ENCODE measurements at regions not wholly inside any gene's neighbourhood (a gene's known extent, or its start where the extent isn't known, plus 50 kb on each side); places are given as distances from the start of the nearest gene placed in this dataset.
A peak's percentile ranks its signal among the peaks of the same experiment; 100 is the strongest.

DNA sequence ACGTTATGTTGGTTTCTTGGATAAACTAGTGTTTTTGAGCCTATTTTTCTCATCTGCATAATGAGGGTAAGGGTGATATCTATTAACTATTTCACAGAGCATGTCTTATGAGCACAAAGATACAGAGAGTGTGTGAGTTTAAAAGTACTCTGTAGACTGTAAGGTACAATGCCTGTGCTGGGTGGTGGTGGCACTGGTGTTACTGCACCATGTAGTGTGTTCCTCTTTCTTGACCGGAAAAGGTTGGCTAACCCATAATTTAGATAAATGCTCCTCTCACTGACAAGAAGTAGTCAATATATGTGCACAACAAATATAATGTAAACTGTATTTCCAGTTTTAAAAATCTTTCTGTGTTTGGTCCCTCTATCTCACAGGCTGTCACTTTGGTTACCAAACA is 116.2 kb upstream of the MMS22L start:
- Histone ChIP-seq H3K27ac (ENCODE audit: low read depth, low read length) (no peak overlapping the region), H3K9ac (ENCODE audit: low read length) (no peak overlapping the region), H3K4me1 (ENCODE audit: insufficient read depth, low read length) (no peaks in the 10 kb centered on the region), H3K36me3 (ENCODE audit: insufficient read depth, low read length) (no peaks in the 10 kb centered on the region), H4K20me1 (ENCODE audit: insufficient read depth, low read length) (no peaks in the 10 kb centered on the region), H3K27me3 (ENCODE audit: insufficient read depth, low read length) (no peaks in the 10 kb centered on the region), H3K4me2 (ENCODE audit: low read length) (no peak overlapping the region), H3K79me2 (ENCODE audit: insufficient read depth, low read length) (no peaks in the 10 kb centered on the region), H3K9me3 (ENCODE audit: insufficient read depth, low read depth, low read length) (no peaks in the 10 kb centered on the region), H2AFZ (ENCODE audit: low read depth, low read length) (no peak overlapping the region), H3K4me3 (ENCODE audit: insufficient read depth, low read depth, low read length) (no peak overlapping the region)
- peaks cover 4% of the 10 kb centered on the region for H3K9me3 Mint-ChIP-seq (ENCODE audit: unreplicated experiment)
- H3K27me3 Mint-ChIP-seq (ENCODE audit: low read depth, unreplicated experiment) = no peaks in the 10 kb centered on the region
- no peak for FAIRE-seq
- no peak for DNase-seq (ENCODE audit: low read depth)
- TF ChIP-seq, protein P1, sequence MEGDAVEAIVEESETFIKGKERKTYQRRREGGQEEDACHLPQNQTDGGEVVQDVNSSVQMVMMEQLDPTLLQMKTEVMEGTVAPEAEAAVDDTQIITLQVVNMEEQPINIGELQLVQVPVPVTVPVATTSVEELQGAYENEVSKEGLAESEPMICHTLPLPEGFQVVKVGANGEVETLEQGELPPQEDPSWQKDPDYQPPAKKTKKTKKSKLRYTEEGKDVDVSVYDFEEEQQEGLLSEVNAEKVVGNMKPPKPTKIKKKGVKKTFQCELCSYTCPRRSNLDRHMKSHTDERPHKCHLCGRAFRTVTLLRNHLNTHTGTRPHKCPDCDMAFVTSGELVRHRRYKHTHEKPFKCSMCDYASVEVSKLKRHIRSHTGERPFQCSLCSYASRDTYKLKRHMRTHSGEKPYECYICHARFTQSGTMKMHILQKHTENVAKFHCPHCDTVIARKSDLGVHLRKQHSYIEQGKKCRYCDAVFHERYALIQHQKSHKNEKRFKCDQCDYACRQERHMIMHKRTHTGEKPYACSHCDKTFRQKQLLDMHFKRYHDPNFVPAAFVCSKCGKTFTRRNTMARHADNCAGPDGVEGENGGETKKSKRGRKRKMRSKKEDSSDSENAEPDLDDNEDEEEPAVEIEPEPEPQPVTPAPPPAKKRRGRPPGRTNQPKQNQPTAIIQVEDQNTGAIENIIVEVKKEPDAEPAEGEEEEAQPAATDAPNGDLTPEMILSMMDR (IDR thresholded peaks at IDR 0.05; ENCODE audit: insufficient read depth, low read depth, low read length) = no peak
- no peak for TF ChIP-seq EZH2 (IDR thresholded peaks at IDR 0.05; ENCODE audit: insufficient read depth, low read length)
- no peaks in the 10 kb centered on the region for H3K4me1 Mint-ChIP-seq (ENCODE audit: low read depth, unreplicated experiment)
- no peak overlapping the region for H3K27ac Mint-ChIP-seq (ENCODE audit: unreplicated experiment)
- no peaks in the 10 kb centered on the region for H3K36me3 Mint-ChIP-seq (ENCODE audit: low read depth, unreplicated experiment)
- no peak overlapping the region for H3K4me3 Mint-ChIP-seq (ENCODE audit: unreplicated experiment)

DNA sequence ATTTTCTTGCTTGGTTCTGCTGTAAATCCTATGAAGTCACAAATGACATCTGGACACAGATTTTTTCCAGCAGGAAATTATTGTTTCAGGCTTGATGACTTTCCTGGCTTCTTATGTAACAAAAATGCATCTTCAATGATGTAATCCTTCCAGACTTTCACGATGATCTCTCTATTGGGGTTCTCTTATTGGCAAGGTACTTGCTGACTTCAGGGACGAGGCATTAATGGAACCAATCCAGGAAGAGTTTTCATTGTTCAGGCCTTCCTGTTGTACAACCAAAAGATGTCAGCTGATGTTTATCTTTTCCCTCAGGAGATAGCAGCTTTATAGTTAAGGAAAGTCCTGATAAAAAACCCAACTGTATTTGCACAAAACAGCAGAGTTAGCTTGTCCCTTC is 118.5 kb upstream of the MMS22L start:
- Histone ChIP-seq H3K4me2 (ENCODE audit: low read length) (no peak overlapping the region), H3K4me3 (ENCODE audit: insufficient read depth, low read depth, low read length) (no peak overlapping the region), H4K20me1 (ENCODE audit: insufficient read depth, low read length) (no peaks in the 10 kb centered on the region), H3K27me3 (ENCODE audit: insufficient read depth, low read length) (no peaks in the 10 kb centered on the region), H3K9me3 (ENCODE audit: insufficient read depth, low read depth, low read length) (no peaks in the 10 kb centered on the region), H3K9ac (ENCODE audit: low read length) (no peak overlapping the region), H3K4me1 (ENCODE audit: insufficient read depth, low read length) (no peaks in the 10 kb centered on the region), H3K27ac (ENCODE audit: low read depth, low read length) (no peak overlapping the region), H2AFZ (ENCODE audit: low read depth, low read length) (no peak overlapping the region), H3K36me3 (ENCODE audit: insufficient read depth, low read length) (no peaks in the 10 kb centered on the region), H3K79me2 (ENCODE audit: insufficient read depth, low read length) (no peaks in the 10 kb centered on the region)
- no peak for FAIRE-seq
- DNase-seq (ENCODE audit: low read depth) = peak; percentile 84
- TF ChIP-seq EZH2 (IDR thresholded peaks at IDR 0.05; ENCODE audit: insufficient read depth, low read length) = no peak
- TF ChIP-seq, protein P1 (IDR thresholded peaks at IDR 0.05; ENCODE audit: insufficient read depth, low read depth, low read length) = no peak
- no peaks in the 10 kb centered on the region for H3K27me3 Mint-ChIP-seq (ENCODE audit: low read depth, unreplicated experiment)
- H3K9me3 Mint-ChIP-seq (ENCODE audit: unreplicated experiment) = peaks cover 4% of the 10 kb centered on the region
- no peak overlapping the region for H3K27ac Mint-ChIP-seq (ENCODE audit: unreplicated experiment)
- H3K4me1 Mint-ChIP-seq (ENCODE audit: low read depth, unreplicated experiment) = no peaks in the 10 kb centered on the region
- H3K36me3 Mint-ChIP-seq (ENCODE audit: low read depth, unreplicated experiment) = no peaks in the 10 kb centered on the region
- H3K4me3 Mint-ChIP-seq (ENCODE audit: unreplicated experiment) = no peak overlapping the region

DNA sequence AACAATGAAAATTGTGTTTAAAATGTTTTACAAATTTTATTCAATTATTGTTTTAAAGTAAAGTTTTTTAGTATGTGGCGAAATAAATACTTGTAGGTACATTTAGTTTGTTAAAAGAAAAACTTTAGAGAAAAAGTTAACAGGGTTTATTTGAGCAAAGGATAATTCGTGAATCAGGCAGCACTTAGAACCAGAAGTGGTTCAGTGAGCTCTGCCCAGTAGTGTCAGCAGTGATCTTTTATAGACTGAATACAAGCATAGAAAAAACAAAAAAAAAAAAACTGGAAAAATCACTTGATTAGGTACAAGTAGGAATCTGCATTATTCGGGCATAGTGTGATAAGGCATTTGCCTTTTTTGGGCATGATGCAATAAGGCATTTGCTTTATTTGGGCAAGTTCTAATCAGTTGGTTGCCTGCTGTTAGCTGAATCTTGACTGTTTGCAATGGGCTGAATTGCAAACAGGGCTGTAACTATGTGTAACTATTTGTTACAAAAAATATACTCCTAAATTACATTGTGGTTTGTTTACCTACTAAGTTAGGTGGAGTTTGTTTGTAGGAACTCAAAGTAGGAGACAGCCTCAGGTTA is 122.9 kb upstream of the MMS22L start:
- Histone ChIP-seq H3K4me3 (ENCODE audit: insufficient read depth, low read depth, low read length) (no peak overlapping the region), H3K27ac (ENCODE audit: low read depth, low read length) (no peak overlapping the region), H4K20me1 (ENCODE audit: insufficient read depth, low read length) (no peaks in the 10 kb centered on the region), H3K9ac (ENCODE audit: low read length) (no peak overlapping the region), H2AFZ (ENCODE audit: low read depth, low read length) (no peak overlapping the region), H3K9me3 (ENCODE audit: insufficient read depth, low read depth, low read length) (no peaks in the 10 kb centered on the region), H3K36me3 (ENCODE audit: insufficient read depth, low read length) (no peaks in the 10 kb centered on the region), H3K27me3 (ENCODE audit: insufficient read depth, low read length) (no peaks in the 10 kb centered on the region), H3K4me2 (ENCODE audit: low read length) (no peak overlapping the region), H3K79me2 (ENCODE audit: insufficient read depth, low read length) (no peaks in the 10 kb centered on the region), H3K4me1 (ENCODE audit: insufficient read depth, low read length) (no peaks in the 10 kb centered on the region)
- Mint-ChIP-seq H3K9me3 (ENCODE audit: unreplicated experiment) (peaks cover 4% of the 10 kb centered on the region), H3K4me1 (ENCODE audit: low read depth, unreplicated experiment) (no peaks in the 10 kb centered on the region), H3K36me3 (ENCODE audit: low read depth, unreplicated experiment) (no peaks in the 10 kb centered on the region), H3K27me3 (ENCODE audit: low read depth, unreplicated experiment) (no peaks in the 10 kb centered on the region), H3K27ac (ENCODE audit: unreplicated experiment) (no peak overlapping the region), H3K4me3 (ENCODE audit: unreplicated experiment) (no peak overlapping the region)
- no peak for FAIRE-seq
- TF ChIP-seq, protein P1 (IDR thresholded peaks at IDR 0.05; ENCODE audit: insufficient read depth, low read depth, low read length) = no peak
- TF ChIP-seq EZH2 (IDR thresholded peaks at IDR 0.05; ENCODE audit: insufficient read depth, low read length) = no peak
- no peak for DNase-seq (ENCODE audit: low read depth)
